SK-N-MC (cell line): ENCODE measurements at regions not wholly inside any gene's neighbourhood (a gene's known extent, or its start where the extent isn't known, plus 50 kb on each side); places are given as distances from the start of the nearest gene placed in this dataset.

ENCODE experiments used
- EZH2 ChIP-seq: fragments of 200-600 bp; sonication (generic); IDR thresholded peaks from one replicate; pipeline ENCODE4 v1.6.1; 2017; ENCODE audit warnings: antibody characterized with exemption
- FOXP2 ChIP-seq: optimal IDR thresholded peaks from 2 replicates; pipeline ENCODE3; 2011; ENCODE audit warnings: mild to moderate bottlenecking, moderate library complexity; ENCODE audit not compliant: insufficient read depth; ENCODE audit errors: extremely low read length, control extremely low read depth
- POLR2AphosphoS5 ChIP-seq: IDR thresholded peaks from 2 replicates; pipeline ENCODE4 v1.6.1; 2012; ENCODE audit warnings: mild to moderate bottlenecking, low read depth, low read length, borderline replicate concordance

DNA sequence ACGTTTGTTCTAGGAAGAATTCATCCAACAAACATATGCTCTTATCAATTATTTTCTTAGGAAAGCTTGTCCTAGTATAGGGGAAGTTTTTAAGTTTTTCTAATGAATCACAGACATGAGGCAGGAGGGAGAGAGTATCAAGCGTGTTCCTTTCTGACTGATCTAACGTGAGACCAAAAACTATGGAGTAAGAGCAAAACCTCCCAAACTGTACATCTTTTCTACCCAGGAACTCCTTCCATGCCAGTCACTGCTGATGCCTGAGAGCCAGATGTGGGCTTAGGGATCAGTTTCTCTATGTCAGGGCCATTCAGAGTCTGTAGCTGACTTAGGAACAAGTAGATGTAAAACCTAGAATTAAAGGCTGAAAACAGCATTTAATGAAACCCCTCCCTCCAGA lies 51.7 kb upstream of the NFIB start:
- no peak for TF ChIP-seq POLR2AphosphoS5
- no peak for TF ChIP-seq EZH2
- TF ChIP-seq FOXP2, result no peak
